ENCODE measurements at regions not wholly inside any gene's neighbourhood (a gene's known extent, or its start where the extent isn't known, plus 50 kb on each side); places are given as distances from the start of the nearest gene placed in this dataset.

DNA sequence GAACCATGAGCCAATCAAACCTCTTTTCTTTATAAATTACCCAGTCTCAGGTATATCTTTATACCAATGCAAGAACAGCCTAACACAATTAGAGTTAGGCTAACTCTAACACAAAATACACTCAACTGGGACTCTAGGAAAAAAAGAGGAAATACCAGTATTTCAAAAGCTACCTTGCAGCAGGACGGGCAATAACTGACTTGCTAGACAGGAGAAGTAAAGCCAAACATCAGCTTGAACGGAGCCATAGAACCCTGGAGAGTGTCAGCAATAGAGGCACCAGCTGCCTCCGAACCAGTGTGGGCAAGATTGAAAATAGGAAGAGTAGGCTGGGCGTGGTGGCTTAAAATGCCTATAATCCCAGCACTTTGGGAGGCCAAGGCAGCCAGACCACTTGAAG is 162.0 kb upstream of the SOX4 start:
- no peak for DNase-seq

DNA sequence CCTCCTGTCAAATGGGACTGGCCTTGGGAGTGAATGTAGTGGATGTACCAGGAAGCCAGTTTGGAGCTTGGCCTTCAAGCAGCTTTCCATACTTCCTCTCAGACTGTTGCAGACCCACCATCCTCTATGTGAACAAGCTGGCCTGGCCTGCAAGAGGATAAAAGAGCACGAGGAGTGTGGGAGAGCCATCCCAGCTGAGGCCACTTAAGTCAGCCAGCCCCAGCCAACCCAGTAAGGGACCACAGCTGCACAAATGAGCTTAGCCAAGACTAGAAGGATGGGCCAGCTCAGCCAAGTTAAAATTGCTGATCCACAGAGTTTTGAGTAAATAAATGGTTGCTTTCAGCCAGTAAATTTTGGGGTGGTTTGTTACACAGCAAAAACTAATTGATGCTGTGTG is 156.9 kb upstream of the SOX4 start:
- no peak for DNase-seq

DNA sequence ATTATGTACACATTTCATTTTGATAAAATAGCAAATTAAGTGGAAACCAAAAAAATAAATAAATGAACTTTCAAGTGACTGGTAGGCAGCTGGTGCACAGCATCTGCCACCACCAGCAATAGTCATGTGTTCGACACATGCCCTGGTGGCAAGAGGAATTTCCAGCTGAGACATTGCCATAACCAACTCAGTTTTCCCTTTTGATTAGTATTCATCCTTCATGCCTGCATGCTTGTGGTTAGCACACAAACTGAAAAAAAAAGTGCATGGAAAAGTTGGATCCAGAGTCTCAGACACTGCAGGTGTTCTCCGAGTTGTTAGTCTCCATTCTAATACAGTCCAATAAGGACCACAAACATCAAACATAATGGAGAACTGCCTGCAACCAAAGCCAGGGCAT is 156.0 kb upstream of the SOX4 start:
- DNase-seq, result no peak

DNA sequence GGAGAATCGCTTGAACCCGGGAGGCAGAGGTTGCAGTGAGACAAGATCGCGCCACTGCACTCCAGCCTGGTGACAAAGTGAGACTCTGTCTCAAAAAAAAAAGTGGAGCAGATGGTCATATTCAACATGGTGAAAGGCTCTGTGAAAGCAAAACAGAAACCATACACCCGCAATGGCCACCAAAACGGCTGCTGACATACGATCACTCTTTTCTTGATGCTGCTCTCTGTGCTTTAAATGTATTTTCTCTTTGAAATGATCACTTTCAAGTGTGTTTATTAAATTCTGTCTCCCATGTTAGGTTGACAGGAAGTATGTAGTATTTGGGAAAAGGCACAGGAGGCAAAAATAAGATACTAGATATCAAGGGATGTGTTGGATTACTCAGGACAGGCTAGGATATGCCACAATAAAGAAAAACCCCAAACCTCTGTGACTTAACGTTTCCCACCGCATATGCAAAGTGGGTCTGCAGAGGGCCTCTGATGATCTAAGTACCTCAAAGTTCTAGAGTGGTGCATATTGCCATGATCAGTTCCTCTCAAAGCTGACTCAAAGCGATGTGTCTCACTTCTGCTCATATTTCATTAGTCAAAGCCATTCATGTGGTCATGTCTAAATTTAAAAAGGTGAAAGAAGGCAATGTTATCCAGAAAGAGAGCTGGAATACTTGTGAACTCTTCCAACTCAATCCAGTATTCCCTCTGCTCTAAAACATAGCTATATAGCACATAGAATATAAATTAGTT is 155.1 kb upstream of the SOX4 start:
- no peak for DNase-seq

DNA sequence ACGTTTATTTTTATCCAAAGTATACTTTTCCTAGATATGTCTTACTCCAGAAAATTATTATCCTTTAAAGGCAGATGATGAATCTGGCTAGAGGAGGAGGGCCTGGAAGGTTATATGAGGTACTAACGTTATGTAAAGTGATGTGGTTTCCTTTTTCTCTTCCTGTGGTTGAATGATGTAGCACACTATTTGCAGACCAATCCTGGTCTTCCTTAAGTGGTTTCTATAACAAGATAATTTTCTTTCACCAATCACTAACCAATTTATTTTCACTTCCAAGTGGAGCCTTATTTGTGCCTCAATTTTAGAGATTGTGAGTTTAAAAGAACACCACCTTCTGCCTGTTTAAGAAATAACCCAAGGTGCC is 154.6 kb upstream of the SOX4 start:
- no peak for DNase-seq

DNA sequence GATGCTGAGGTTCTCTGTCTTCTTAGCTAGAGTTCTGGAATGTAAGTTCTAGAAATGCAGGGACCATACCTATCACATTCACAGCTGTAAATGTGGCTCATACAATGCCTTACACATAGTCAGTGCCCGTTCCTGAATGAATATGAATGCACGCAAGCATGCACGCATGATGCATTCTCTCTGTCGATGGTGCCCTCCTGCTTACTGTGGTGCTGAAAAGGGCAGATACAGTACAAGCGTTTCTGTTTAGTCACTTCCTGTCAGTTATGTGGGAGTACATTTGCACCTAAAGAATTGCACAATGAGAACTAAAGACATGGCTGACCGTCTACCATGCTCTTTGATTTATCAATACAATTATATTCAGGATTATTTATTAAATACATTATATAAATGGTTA is 152.2 kb upstream of the SOX4 start:
- no peak for DNase-seq

DNA sequence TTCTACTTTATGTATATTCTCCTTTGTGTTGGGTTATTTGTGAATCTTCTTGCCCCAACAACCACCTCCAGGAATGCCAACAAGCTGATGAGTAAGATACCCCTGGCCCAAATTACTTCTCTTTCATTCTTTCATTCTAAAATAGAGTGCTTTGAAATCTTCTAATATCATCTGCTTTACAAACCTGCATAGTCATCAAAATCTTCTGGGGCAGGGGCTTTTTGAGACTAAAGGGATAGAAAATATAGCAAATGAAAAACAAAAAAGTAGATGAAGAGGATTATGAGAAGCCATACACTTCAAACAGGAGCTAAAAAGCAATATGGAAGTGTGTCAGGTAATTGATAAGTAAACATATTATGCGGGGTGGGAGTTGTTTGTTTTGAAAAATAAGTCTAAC is 150.7 kb upstream of the SOX4 start:
- DNase-seq, result no peak

DNA sequence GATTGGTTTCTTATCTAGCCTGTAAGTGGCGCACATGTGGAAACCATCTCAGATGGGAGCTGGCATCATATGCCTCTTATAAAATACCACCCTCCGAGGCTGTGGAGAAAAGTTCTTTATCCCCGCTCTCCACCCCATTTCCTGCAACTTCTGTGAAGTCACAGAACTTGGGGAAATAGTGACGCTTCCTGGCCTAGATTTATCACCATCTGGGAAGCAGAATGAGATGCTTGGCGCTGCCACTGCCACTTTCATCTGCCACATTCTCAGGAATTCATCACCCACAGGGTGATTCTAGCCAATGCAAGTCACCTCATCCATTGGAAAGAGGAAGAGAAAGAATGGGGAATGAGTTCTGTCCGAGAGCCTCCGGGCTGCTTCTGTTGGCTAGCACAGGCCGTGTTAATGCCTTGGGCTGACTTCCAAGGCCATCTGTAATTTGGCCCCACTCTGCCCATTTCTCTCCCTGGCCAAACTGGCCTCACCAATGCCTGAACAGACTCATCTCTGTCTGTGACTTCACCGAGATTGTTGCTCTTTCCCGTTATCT is 148.8 kb upstream of the SOX4 start:
- no peak for DNase-seq

DNA sequence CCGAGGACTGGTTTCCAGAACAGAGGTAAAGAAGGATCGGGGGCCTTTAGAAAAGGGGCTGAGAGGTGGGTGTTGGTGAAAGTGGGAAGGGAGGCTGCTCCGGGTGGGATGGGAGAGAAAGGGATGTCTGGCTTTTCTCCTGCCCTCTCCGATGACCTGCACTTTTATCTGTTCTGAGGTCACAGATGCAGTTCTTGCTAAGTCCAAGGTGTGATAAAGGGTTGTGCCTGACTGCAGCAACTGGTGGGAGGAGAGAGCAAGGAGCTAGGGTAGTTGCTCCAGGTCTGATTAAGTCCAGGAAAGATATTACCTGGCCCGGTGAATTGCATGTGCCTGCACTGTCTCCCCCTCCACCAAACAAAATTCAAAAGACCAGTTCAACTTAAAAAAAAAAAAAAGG is 145.6 kb upstream of the SOX4 start:
- DNase-seq, result no peak

DNA sequence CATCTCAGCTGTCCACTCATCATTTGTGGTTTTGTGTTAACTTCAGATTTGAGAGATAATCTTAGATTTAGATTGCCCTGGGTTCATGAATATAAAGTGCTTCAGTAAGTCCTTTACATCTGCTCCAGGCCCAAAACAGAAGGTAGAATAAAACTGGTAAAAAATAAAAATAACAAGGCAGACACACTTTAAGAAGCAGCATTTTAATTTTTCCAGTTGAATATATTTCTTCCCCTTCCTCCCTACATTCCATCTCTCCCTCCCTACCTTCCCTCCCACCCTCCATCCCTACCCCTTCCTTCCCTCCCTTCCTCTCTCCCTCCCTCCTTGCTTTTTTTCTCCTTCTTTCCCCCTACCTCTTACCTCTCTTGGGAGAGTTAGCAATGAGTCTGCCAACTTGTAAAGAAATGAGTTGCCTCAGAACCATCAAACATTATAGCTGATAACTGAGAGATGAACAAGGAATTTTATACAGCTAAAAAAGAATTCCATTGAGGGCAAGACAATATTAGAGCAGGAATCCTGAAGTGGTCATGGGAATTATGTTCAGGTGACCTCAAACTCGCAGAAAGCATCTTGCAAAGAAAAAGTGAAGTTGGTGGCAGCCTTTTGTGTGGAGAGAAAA is 145.0 kb upstream of the SOX4 start:
- DNase-seq, result no peak

DNA sequence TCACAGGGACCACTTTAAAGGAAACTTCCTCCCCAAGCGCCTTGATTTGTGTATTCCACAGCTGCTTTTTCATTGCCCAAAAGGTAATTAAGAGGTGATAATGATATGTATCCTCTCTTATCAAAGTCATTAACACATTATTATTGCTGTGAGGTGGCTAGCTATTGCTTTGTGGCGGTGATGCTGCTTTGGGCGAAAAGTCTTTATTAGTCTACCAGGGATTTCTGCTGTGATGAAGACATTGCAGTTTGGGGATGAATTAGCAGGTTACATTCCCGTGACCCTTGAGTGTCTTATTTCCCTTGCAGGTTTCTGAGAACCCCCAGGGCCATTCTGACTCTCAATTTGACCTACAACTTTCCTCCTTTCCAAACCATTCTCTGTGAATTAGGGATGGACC is 143.4 kb upstream of the SOX4 start:
- DNase-seq, result no peak

DNA sequence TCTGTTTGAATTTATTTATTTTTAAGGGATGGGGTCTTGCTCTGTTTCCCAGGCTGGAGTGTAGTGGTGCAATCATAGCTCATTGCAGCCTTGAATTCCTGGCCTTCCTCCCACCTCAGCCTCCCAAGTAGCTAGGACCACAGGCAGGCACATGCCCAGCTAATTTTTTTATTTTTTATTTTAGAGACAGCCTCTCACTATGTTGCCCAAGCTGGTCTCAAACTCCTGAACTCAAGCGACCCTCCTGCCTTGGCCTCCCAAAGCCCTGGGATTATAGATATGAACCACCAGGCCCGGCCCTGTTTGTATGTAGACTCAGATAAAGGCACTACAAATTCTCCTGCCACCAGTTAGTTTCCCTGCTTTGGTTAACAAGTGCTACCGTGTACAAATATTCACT is 142.9 kb upstream of the SOX4 start:
- DNase-seq, result no peak

DNA sequence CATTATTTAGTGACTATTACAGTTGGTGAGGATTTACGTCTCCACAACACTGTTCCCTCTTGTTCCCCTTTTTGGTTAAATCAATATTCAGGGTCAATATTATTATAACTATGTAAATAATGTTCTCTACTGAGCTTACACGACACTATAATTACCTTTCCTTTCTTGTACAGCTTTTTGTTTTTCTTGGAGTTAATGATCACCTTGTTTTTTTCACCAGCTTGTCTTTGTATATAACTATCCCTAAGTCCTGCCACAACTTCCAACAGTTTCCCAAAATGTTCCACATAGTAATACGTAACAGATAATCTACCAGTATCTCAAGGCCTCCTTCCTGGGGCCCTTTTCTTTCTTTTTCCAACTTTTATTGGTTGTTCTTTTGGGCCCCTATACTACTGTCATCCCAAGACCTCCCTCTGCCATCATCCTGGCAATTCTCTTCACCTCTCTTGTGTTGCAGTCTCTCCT is 142.0 kb upstream of the SOX4 start:
- no peak for DNase-seq

DNA sequence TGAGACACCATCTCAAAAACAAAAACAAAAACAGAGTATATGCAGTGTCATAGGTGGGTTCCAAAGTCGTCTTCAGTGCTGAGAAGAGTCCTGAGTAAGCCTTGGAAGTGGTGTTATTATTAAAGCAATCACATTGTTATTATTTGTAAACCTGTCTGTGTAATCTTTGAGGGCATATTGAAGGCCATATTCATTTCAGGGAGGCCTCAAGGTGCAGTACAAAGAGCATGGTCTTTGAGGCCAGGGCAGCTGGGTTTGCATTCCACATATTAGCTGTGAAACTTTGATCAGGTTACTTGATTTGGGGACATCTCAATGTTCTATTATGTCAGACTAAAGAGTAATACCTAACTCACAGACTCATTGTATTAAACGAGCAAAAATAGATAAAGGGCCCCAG is 139.3 kb upstream of the SOX4 start:
- no peak for DNase-seq

DNA sequence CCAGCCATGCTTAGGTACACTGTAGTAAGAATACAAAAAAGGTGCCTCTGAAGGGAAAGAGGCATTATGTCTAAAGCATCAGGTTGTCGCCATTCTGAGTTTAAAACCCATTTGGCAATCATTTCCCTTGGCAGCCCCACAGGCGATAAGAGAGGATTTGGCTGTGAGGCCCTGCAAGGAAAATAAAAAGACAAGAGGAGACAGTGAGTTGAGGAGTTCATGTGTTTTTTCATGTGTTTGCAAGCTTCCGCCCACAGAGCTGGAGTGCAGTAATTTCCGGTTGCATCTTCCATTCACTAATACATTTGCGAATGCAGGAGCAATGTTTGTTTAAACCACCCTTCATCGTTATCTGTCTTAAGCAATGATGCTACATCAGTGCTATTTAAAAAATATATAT is 138.5 kb upstream of the SOX4 start:
- no peak for DNase-seq

DNA sequence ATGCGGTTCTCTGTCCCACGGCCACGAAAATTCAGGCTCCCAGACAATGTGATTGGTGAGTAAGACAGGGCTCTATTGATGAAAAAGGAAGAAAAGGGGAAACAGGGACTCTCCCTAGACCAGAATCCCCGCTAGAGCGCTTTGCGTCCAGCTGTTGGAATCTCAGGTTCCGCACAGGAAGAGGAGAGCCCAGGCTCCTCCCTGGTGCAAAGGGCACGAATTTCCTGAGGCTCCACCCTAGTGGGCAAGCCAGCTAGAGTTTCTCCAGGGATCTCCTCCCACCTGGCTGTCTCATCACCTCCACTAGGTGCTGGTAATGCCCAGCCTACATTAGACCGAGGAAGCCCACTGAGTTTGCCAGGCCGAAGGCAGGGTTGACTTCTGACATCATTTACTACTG is 135.9 kb upstream of the SOX4 start:
- no peak for DNase-seq

DNA sequence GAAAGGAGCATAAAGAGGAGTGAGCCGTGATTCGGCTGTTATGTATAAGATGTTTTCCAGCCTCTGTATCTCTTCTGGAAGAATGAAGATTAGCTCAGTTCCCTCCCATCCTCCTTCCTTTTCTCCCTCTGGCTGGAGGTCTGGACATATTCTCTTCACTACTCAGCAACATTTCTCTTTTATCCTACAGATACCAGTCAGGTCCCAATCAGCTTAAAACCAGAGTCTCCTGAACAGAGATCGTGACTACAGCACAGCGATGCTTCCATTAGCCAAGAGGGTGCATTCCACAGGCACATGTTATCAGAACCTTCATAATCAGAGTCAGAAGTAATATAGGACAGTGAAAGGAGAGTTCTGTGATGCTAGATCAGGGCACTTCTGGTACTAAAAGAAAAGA is 133.9 kb upstream of the SOX4 start:
- DNase-seq, result no peak

DNA sequence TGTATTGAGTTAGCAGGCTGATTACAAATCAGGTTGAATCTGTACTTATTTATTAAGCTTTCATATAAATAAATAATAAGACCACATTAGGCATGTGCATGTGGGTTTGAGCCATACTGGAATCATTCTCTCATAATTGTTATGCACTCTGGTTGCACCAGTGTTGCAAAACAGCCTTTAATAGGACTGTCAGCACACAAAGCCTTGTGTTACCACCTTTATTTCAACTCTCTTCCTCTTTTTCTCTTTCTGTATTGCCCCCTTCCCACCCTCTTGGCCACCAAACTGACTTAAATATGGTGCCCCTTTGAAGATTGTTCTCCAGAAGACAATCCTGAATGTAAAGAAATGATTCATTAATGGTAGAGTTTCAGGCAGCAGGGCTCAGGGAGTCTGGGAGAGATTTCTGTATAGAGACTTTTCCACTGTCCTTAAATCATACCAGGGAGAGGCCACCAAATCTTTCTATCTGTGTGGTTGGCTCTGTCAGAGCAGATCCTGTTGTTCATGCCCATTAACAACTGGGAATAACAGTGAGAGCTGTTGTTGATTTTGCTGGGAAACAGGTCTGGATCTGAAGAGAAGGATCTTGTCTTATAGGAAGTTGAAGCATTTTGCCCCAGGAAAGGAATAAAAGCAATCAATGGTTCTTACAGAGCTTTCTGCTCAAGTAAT is 131.6 kb upstream of the SOX4 start:
- no peak for DNase-seq

DNA sequence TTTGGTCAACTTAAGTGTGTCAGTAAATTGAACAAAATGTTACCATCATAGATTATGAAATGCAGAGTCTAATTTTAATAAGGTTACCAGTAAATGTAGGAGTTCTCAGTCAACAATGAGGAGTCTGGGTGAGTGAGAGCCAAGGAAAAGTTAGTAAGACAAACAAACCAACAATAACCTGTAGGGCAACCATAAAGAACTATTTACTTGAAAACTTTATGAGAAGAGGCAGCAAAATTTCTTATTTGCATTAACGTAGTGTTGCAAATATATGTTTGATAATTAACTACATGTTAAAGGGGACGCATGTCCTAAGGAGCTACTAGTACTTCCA is 131.1 kb upstream of the SOX4 start:
- DNase-seq, result no peak

DNA sequence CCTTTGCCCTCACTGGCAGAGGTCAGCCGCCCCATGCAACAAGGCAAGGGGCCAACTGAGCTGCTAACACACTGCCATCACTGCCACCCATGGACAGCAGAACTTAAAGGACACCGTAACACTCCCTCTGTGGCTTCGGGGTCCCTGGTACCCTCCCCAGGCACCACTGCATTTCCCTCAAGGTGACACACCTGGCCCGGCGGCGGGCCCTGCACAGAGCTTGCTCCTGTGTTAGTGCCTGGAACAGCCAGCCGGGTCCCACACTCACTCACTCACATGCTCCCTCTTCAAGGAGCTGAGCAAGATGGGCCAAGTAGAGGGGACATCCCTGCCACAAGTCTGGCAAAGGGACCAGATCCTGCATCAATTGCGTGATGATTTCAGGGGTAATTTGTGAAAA is 126.5 kb upstream of the SOX4 start:
- no peak for DNase-seq

DNA sequence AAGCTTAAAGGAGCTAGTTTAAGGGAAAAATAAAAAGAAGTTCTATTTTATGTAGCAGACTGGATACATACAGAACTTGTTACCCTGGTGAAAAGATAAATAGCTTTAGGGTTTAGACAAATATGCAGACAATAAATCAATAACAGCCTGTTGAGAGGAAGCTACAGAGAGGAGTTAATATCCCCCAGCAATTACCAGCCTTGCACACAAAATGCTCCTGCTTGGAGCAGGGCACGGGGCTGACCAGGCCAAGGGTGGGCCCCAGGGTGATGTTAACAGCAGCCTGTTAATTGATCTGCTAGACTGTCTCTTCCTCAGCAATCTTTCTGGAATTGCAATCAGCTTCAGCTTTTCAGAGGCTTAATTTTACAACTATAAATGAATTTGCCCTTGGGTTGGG is 125.1 kb upstream of the SOX4 start:
- DNase-seq, result no peak

DNA sequence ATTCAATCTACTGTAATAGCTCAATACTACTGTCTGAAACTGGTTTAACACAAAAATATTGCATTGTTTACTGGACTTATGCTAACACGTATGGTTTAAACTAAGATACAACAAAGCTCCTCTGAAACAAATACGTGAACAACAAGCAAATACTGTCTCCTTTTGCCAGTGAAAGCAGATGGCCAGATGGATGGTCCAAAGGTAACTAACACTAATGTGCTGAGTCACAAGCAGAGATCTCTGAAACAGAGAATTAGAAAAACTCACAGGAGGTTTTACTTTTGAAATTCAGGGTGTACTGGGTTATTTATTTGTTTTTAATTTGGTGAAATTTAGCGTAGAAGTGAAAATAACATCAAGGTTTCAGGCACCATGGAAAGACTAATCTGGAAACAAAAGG is 124.3 kb upstream of the SOX4 start:
- DNase-seq, result no peak

DNA sequence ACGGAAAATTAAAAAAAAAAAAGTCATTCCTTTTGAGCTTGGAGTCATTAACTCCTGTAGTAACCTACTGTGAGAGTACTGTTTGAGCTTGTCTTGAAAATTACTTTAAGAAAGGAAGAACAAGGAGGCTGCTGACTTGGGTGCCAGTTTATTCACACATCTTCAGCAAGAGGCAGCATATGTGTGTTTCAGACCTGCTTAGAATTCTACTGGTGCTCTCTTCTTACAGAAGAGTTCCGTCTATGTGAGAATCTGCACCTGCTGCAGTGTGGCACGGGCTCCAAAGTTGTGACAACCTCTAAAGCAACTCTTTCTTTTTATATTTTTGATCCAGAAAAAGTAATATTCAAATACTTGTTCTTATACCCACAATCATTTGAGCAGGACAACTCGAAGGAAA is 117.4 kb upstream of the SOX4 start:
- DNase-seq, result no peak

DNA sequence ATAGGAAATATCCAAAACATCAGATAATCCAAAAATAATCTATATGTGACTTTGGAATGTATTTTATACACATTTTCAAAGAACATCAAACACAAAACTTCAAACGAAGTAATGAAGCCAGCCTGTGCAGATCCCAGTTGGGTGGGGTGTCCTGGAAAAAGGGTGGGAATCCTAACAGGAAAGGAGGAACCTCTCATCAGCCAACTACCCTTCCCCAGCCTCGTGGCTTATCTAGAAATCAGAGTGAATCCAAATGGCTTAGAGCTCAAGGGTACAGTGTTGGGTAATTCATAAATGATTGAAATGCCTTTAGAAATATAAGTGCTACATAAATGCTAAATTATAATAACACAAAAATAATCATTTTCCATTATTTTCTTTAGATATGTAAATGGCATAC is 115.1 kb upstream of the SOX4 start:
- DNase-seq, result no peak
